Ishikawa (cell line): ENCODE measurements at regions not wholly inside any gene's neighbourhood (a gene's known extent, or its start where the extent isn't known, plus 50 kb on each side); places are given as distances from the start of the nearest gene placed in this dataset.

Experiments used
- CEBPB ChIP-seq: IDR thresholded peaks from 2 replicates; pipeline ENCODE4 v1.6.1; 2012
- CREB1 ChIP-seq: IDR thresholded peaks from 2 replicates; pipeline ENCODE4 v1.6.1; 2012; ENCODE audit warnings: low read depth
- EP300 ChIP-seq: IDR thresholded peaks from 2 replicates; pipeline ENCODE4 v1.6.1; 2012; ENCODE audit warnings: borderline replicate concordance
- FOXM1 ChIP-seq: IDR thresholded peaks from 2 replicates; pipeline ENCODE4 v1.6.1; 2012; ENCODE audit warnings: low read depth, borderline replicate concordance
- NFIC ChIP-seq: IDR thresholded peaks from 2 replicates; pipeline ENCODE4 v1.6.1; 2012
- RAD21 ChIP-seq: IDR thresholded peaks from 2 replicates; pipeline ENCODE4 v1.6.1; 2012; ENCODE audit warnings: low read depth
- REST ChIP-seq: IDR thresholded peaks from 2 replicates; pipeline ENCODE4 v1.6.1; 2012; ENCODE audit warnings: low read depth, mild to moderate bottlenecking
- TAF1 ChIP-seq: IDR thresholded peaks from 2 replicates; pipeline ENCODE4 v1.6.1; 2012; ENCODE audit warnings: low read depth, mild to moderate bottlenecking
- TCF12 ChIP-seq: IDR thresholded peaks from 2 replicates; pipeline ENCODE4 v1.6.1; 2012; ENCODE audit warnings: low read depth
- USF1 ChIP-seq: IDR thresholded peaks from 2 replicates; pipeline ENCODE4 v1.6.1; 2012
- YY1 ChIP-seq: IDR thresholded peaks from 2 replicates; pipeline ENCODE4 v1.6.1; 2012; ENCODE audit warnings: low read depth
- ZBTB7A ChIP-seq: IDR thresholded peaks from 2 replicates; pipeline ENCODE4 v1.6.1; 2012; ENCODE audit warnings: low read depth

- TF ChIP-seq ZBTB7A (no peak), TAF1 (no peak), CEBPB (no peak), EP300 (no peak), USF1 (no peak), FOXM1 (no peak), REST (no peak), NFIC (no peak), RAD21 (no peak), CREB1 (no peak), YY1 (no peak), TCF12 (no peak)
These were observed 344.6 kb upstream of the UBE2E2 start for GRCh38 chr3:22858486-22858885.
